Lung (tissue), 11 donors: ENCODE measurements at regions not wholly inside any gene's neighbourhood (a gene's known extent, or its start where the extent isn't known, plus 50 kb on each side); places are given as distances from the start of the nearest gene placed in this dataset.

Source experiments
- ATAC-seq: fragments of 200-7000 bp; cut with Tn5 transposase; one replicate; pipeline ENCODE4 v1.9.1; 2020; ENCODE audit warnings: moderate number of reproducible peaks; ENCODE audit not compliant: insufficient read depth, low FRiP score
- DNase-seq, 3 donors: peaks; one replicate each; pipeline ENCODE4 v3.0.0-alpha.2; 2013 to 2017
- H3K27ac ChIP-seq, 2 donors: one replicate each; pipeline ENCODE4 v1.5.1; 2013; ENCODE audit warnings: mild to moderate bottlenecking in 2 of 2, moderate library complexity in 2 of 2, control low read depth in 1 of 2, inconsistent platforms in 1 of 2, low read depth in 1 of 2, low read length in 1 of 2
- H3K27me3 ChIP-seq, 3 donors: one replicate each; pipeline ENCODE4 v1.5.1; 2013; ENCODE audit warnings: low read length in 2 of 3; ENCODE audit not compliant: control insufficient read depth in 3 of 3, insufficient read depth in 3 of 3
- H3K36me3 ChIP-seq, 4 donors: one replicate each; pipeline ENCODE4 v1.5.1; 2013; ENCODE audit warnings: low read length in 4 of 4, mild to moderate bottlenecking in 1 of 4, moderate library complexity in 1 of 4; ENCODE audit not compliant: control insufficient read depth in 4 of 4, insufficient read depth in 4 of 4
- H3K4me1 ChIP-seq, 5 donors: one replicate each; pipeline ENCODE4 v1.5.1; 2013; ENCODE audit warnings: low read length in 5 of 5, mild to moderate bottlenecking in 2 of 5, moderate library complexity in 1 of 5; ENCODE audit not compliant: control insufficient read depth in 5 of 5, insufficient read depth in 5 of 5
- H3K4me3 ChIP-seq: one replicate; pipeline ENCODE4 v1.5.1; 2013; ENCODE audit warnings: mild to moderate bottlenecking, control low read depth, moderate library complexity
- H3K9ac ChIP-seq, 2 donors: one replicate each; pipeline ENCODE4 v1.5.1; 2013; ENCODE audit warnings: low read length in 2 of 2, control low read depth in 1 of 2; ENCODE audit not compliant: insufficient read depth in 1 of 2
- H3K9me3 ChIP-seq, 4 donors: one replicate each; pipeline ENCODE4 v1.5.1; 2013; ENCODE audit warnings: low read length in 3 of 4, mild to moderate bottlenecking in 1 of 4, moderate library complexity in 1 of 4; ENCODE audit not compliant: control insufficient read depth in 4 of 4, insufficient read depth in 3 of 4
- CTCF ChIP-seq: IDR thresholded peaks from 2 replicates; pipeline ENCODE4 v1.5.1; 2012; ENCODE audit warnings: mild to moderate bottlenecking; ENCODE audit errors: control extremely low read depth, extremely low read depth
- WGBS, 2 donors: extraction: QIAGEN DNeasy Blood & Tissue Kit; methylation state at CpG; one replicate each; pipeline ENCODE4 v1.1.7; 2013; 5-methylcytosine and 5-hydroxymethylcytosine counted together
- donor health status: control.
- donor health status: control.
- donor health status: Bipolar disorder and iron deficiency.
- donor health status: healthy.
- donor health status: DM: yes; HTN: yes; CAD: no.

- H3K4me3 ChIP-seq, result no peak overlapping the region
- ATAC-seq, result no peak
Observed at GRCh38 chr7:4613846-4614548, 68.1 kb upstream of the FOXK1 start.

GRCh38 chr7:4616116-4616515, 66.0 kb upstream of the FOXK1 start:
- no peak for DNase-seq
- no peak overlapping the region for H3K4me3 ChIP-seq

More at GRCh38 chr7:4613846-4614548, 68.1 kb upstream of the FOXK1 start:
- WGBS, 2 donors, result 54 to 59% methylated on average over 15 of the region's 15 CpGs
- Histone ChIP-seq H3K27me3 (no peaks in the 10 kb centered on the region), H3K4me1 (peaks cover 0 to 14% (median 4%) of the 10 kb centered on the region in 5 donors), H3K9me3 (no peaks in the 10 kb centered on the region), H3K27ac (peak overlapping the region; percentile 63 to 66), H3K36me3 (no peaks in the 10 kb centered on the region), H3K9ac (peak overlapping the region in 1 of 2 donors; percentile 90)
- DNase-seq, result peak in 2 of 3 donors; percentile 25 to 53
- TF ChIP-seq CTCF, result no peak

GRCh38 chr7:4621396-4621795, 60.7 kb upstream of the FOXK1 start:
- Histone ChIP-seq H3K36me3 (no peaks in the 10 kb centered on the region), H3K27me3 (no peaks in the 10 kb centered on the region), H3K9me3 (peaks cover 0 to 4% (median 0%) of the 10 kb centered on the region in 4 donors), H3K4me1 (peaks cover 0 to 8% (median 0%) of the 10 kb centered on the region in 5 donors), H3K27ac (peak overlapping the region in 1 of 2 donors; percentile 47), H3K4me3 (no peak overlapping the region), H3K9ac (no peak overlapping the region)
- 87 to 93% methylated on average over 5 of the region's 5 CpGs for WGBS, 2 donors
- ATAC-seq (no peak), DNase-seq (no peak)
- TF ChIP-seq CTCF, result no peak

More at GRCh38 chr7:4616116-4616515, 66.0 kb upstream of the FOXK1 start:
- no peak for TF ChIP-seq CTCF
- H3K27ac ChIP-seq, result no peak overlapping the region
- H3K36me3 ChIP-seq, result no peaks in the 10 kb centered on the region
- peaks cover 0 to 2% (median 0%) of the 10 kb centered on the region in 4 donors for H3K9me3 ChIP-seq
- ATAC-seq, result no peak
- 91 to 95% methylated on average over 5 of the region's 5 CpGs for WGBS, 2 donors
- H3K9ac ChIP-seq, result no peak overlapping the region
- H3K27me3 ChIP-seq, result no peaks in the 10 kb centered on the region
- H3K4me1 ChIP-seq, result peaks cover 0 to 14% (median 9%) of the 10 kb centered on the region in 5 donors
